ENCODE measurements at regions not wholly inside any gene's neighbourhood (a gene's known extent, or its start where the extent isn't known, plus 50 kb on each side); places are given as distances from the start of the nearest gene placed in this dataset.
"Not testable (repeated sequence)": the region's sequence is repeated elsewhere in the genome, so short reads cannot be mapped to it uniquely, and the experiment has no call there.

GRCh38 chr10:33665501-33665900 is 331.0 kb upstream of the NRP1 start:
- DNase-seq (ENCODE audit: low read depth in 1 of 2, low spot score in 1 of 2): no peak

GRCh38 chr10:33664070-33664469 is 329.6 kb upstream of the NRP1 start:
- no peak for DNase-seq (ENCODE audit: low read depth in 1 of 2, low spot score in 1 of 2)

- no peak for DNase-seq (ENCODE audit: low read depth in 1 of 2, low spot score in 1 of 2)
Observed at GRCh38 chr10:33661580-33662336, 327.3 kb upstream of the NRP1 start.

- DNase-seq (ENCODE audit: low read depth in 1 of 2, low spot score in 1 of 2): no peak
Observed at GRCh38 chr10:33660329-33660728, 325.9 kb upstream of the NRP1 start.

GRCh38 chr10:33657913-33658312 is 323.4 kb upstream of the NRP1 start:
- no peak for DNase-seq (ENCODE audit: low read depth in 1 of 2, low spot score in 1 of 2)

GRCh38 chr10:33657154-33657908 is 322.9 kb upstream of the NRP1 start:
- no peak for DNase-seq (ENCODE audit: low read depth in 1 of 2, low spot score in 1 of 2)

- DNase-seq (ENCODE audit: low read depth in 1 of 2, low spot score in 1 of 2): no peak
Observed at GRCh38 chr10:33655921-33656320, 321.5 kb upstream of the NRP1 start.

- no peak for DNase-seq (ENCODE audit: low read depth in 1 of 2, low spot score in 1 of 2)
Observed at GRCh38 chr10:33655165-33655815, 320.8 kb upstream of the NRP1 start.

GRCh38 chr10:33653584-33654367 is 319.3 kb upstream of the NRP1 start:
- no peak for DNase-seq (ENCODE audit: low read depth in 1 of 2, low spot score in 1 of 2)

- no peak for DNase-seq (ENCODE audit: low read depth in 1 of 2, low spot score in 1 of 2)
Observed at GRCh38 chr10:33652870-33653269, 318.4 kb upstream of the NRP1 start.

- DNase-seq (ENCODE audit: low read depth in 1 of 2, low spot score in 1 of 2): not testable (repeated sequence)
Observed at GRCh38 chr10:33650131-33650530, 315.7 kb upstream of the NRP1 start.

- no peak for DNase-seq (ENCODE audit: low read depth in 1 of 2, low spot score in 1 of 2)
Observed at GRCh38 chr10:33643042-33643441, 308.6 kb upstream of the NRP1 start.

GRCh38 chr10:33638891-33639290 is 304.4 kb upstream of the NRP1 start:
- DNase-seq (ENCODE audit: low read depth in 1 of 2, low spot score in 1 of 2): no peak

- DNase-seq (ENCODE audit: low read depth in 1 of 2, low spot score in 1 of 2): no peak
Observed at GRCh38 chr10:33638374-33638773, 303.9 kb upstream of the NRP1 start.

GRCh38 chr10:33635967-33636515 is 301.6 kb upstream of the NRP1 start:
- no peak for DNase-seq (ENCODE audit: low read depth in 1 of 2, low spot score in 1 of 2)

- no peak for DNase-seq (ENCODE audit: low read depth in 1 of 2, low spot score in 1 of 2)
Observed at GRCh38 chr10:33632432-33632831, 298.0 kb upstream of the NRP1 start.

GRCh38 chr10:33631991-33632390 is 297.5 kb upstream of the NRP1 start:
- no peak for DNase-seq (ENCODE audit: low read depth in 1 of 2, low spot score in 1 of 2)

GRCh38 chr10:33630761-33631160 is 296.3 kb upstream of the NRP1 start:
- DNase-seq (ENCODE audit: low read depth in 1 of 2, low spot score in 1 of 2): no peak

GRCh38 chr10:33627611-33628010 is 293.1 kb upstream of the NRP1 start:
- no peak for DNase-seq (ENCODE audit: low read depth in 1 of 2, low spot score in 1 of 2)

- DNase-seq (ENCODE audit: low read depth in 1 of 2, low spot score in 1 of 2): no peak
Observed at GRCh38 chr10:33626798-33627466, 292.5 kb upstream of the NRP1 start.

All from activated T-helper 1 cell treated with anti-CD3 and anti-CD28 coated beads, Interleukin-2, amount 50 U/mL, for 16 hours (primary cell).